Activated CD8-positive, alpha-beta memory T cell treated with anti-CD3 and anti-CD28 coated beads, Interleukin-2, amount 10 ng/mL, durations not matched to agents 7 days and 5 days (primary cell): ENCODE measurements at regions not wholly inside any gene's neighbourhood (a gene's known extent, or its start where the extent isn't known, plus 50 kb on each side); places are given as distances from the start of the nearest gene placed in this dataset.

ENCODE experiments used
- ATAC-seq: fragments of 150-1000 bp; cut with Tn5 transposase; one replicate; pipeline ENCODE4 v1.10.0; 2021; ENCODE audit warnings: moderate library complexity
- CTCF ChIA-PET: fragments of 350-600 bp; sonication (Branson Sonifier 250); formaldehyde crosslinking; loops from one replicate; lab custom pipeline; 2021; ENCODE audit warnings: antibody characterized with exemption; lab: Charles Lee
- DNase-seq: peaks from one replicate; pipeline ENCODE4 v3.0.0-alpha.2; 2020
- H3K27ac Mint-ChIP-seq: one replicate; pipeline ENCODE4 v1.8.0; 2021; ENCODE audit warnings: mild to moderate bottlenecking, mixed read lengths
- H3K27me3 Mint-ChIP-seq: one replicate; pipeline ENCODE4 v1.8.0; 2021; ENCODE audit warnings: mixed read lengths
- H3K36me3 Mint-ChIP-seq: one replicate; pipeline ENCODE4 v1.8.0; 2021; ENCODE audit warnings: mild to moderate bottlenecking, mixed read lengths
- H3K4me1 Mint-ChIP-seq: one replicate; pipeline ENCODE4 v1.8.0; 2021; ENCODE audit warnings: mixed read lengths
- H3K4me3 Mint-ChIP-seq: one replicate; pipeline ENCODE4 v1.8.0; 2021; ENCODE audit warnings: mild to moderate bottlenecking, moderate library complexity, mixed read lengths
- H3K9me3 Mint-ChIP-seq: one replicate; pipeline ENCODE4 v1.8.0; 2022; ENCODE audit warnings: low read depth, mixed read lengths

- peaks cover 25% of the 10 kb centered on the region for H3K27me3 Mint-ChIP-seq
- H3K27ac Mint-ChIP-seq: no peak overlapping the region
- no peaks in the 10 kb centered on the region for H3K9me3 Mint-ChIP-seq
- ATAC-seq (no peak), DNase-seq (no peak)
- no peak overlapping the region for H3K4me3 Mint-ChIP-seq
- CTCF ChIA-PET: no interaction called here
- peaks cover 7% of the 10 kb centered on the region for H3K4me1 Mint-ChIP-seq
- no peaks in the 10 kb centered on the region for H3K36me3 Mint-ChIP-seq
These were observed 63.9 kb upstream of the PLEKHG1 start for GRCh38 chr6:150535818-150536220.

- CTCF ChIA-PET: no interaction called here
- no peak for ATAC-seq
- peaks cover 7% of the 10 kb centered on the region for H3K4me1 Mint-ChIP-seq
- no peaks in the 10 kb centered on the region for H3K9me3 Mint-ChIP-seq
- no peak overlapping the region for H3K27ac Mint-ChIP-seq
- peaks cover 25% of the 10 kb centered on the region for H3K27me3 Mint-ChIP-seq
- H3K4me3 Mint-ChIP-seq: no peak overlapping the region
- H3K36me3 Mint-ChIP-seq: no peaks in the 10 kb centered on the region
- no peak for DNase-seq
These were observed 62.9 kb upstream of the PLEKHG1 start for GRCh38 chr6:150536835-150537234.

GRCh38 chr6:150537491-150537890 is 62.2 kb upstream of the PLEKHG1 start:
- no peak overlapping the region for H3K4me3 Mint-ChIP-seq
- H3K27ac Mint-ChIP-seq: no peak overlapping the region
- CTCF ChIA-PET: no interaction called here
- no peaks in the 10 kb centered on the region for H3K9me3 Mint-ChIP-seq
- H3K36me3 Mint-ChIP-seq: no peaks in the 10 kb centered on the region
- ATAC-seq: no peak
- peaks cover 25% of the 10 kb centered on the region for H3K27me3 Mint-ChIP-seq
- DNase-seq: no peak
- peaks cover 7% of the 10 kb centered on the region for H3K4me1 Mint-ChIP-seq

GRCh38 chr6:150537893-150538292 is 61.8 kb upstream of the PLEKHG1 start:
- Mint-ChIP-seq H3K9me3 (no peaks in the 10 kb centered on the region), H3K4me1 (peaks cover 7% of the 10 kb centered on the region), H3K36me3 (no peaks in the 10 kb centered on the region), H3K4me3 (no peak overlapping the region), H3K27ac (no peak overlapping the region), H3K27me3 (peaks cover 25% of the 10 kb centered on the region)
- ATAC-seq (no peak), DNase-seq (no peak)
- CTCF ChIA-PET: no interaction called here

GRCh38 chr6:150539111-150539510 is 60.6 kb upstream of the PLEKHG1 start:
- H3K36me3 Mint-ChIP-seq: no peaks in the 10 kb centered on the region
- CTCF ChIA-PET: no interaction called here
- H3K4me3 Mint-ChIP-seq: no peak overlapping the region
- ATAC-seq (no peak), DNase-seq (no peak)
- no peaks in the 10 kb centered on the region for H3K9me3 Mint-ChIP-seq
- peaks cover 29% of the 10 kb centered on the region for H3K27me3 Mint-ChIP-seq
- H3K4me1 Mint-ChIP-seq: peaks cover 7% of the 10 kb centered on the region
- no peak overlapping the region for H3K27ac Mint-ChIP-seq

GRCh38 chr6:150539568-150539967 is 60.1 kb upstream of the PLEKHG1 start:
- CTCF ChIA-PET: no interaction called here
- Mint-ChIP-seq H3K4me3 (no peak overlapping the region), H3K27me3 (peaks cover 33% of the 10 kb centered on the region), H3K9me3 (no peaks in the 10 kb centered on the region), H3K27ac (no peak overlapping the region), H3K4me1 (peaks cover 7% of the 10 kb centered on the region), H3K36me3 (no peaks in the 10 kb centered on the region)
- ATAC-seq (no peak), DNase-seq (no peak)

GRCh38 chr6:150541576-150541975 is 58.1 kb upstream of the PLEKHG1 start:
- Mint-ChIP-seq H3K9me3 (no peaks in the 10 kb centered on the region), H3K4me1 (peaks cover 7% of the 10 kb centered on the region), H3K36me3 (no peaks in the 10 kb centered on the region), H3K27me3 (peaks cover 44% of the 10 kb centered on the region), H3K27ac (no peak overlapping the region), H3K4me3 (no peak overlapping the region)
- DNase-seq (no peak), ATAC-seq (no peak)
- CTCF ChIA-PET: no interaction called here

DNA sequence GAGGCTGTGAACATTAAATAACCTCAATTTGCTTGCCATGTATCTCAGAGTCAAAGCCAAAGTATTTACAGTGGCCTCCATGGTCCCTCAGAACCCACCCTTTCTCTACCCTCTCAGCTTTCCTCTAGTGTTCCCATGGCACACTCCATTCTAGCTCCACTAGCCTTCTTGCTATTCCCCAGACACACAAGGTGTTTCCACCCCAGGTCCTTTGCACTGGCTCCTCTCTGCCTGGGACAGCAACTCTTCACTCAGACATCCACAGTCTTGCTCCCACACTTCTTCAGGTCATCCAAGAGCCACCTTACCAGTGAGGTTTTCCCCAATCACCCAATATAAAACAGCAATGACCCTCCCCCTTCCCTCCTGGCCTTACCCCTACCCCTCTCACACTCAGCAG is 56.5 kb upstream of the PLEKHG1 start:
- H3K27me3 Mint-ChIP-seq: peaks cover 52% of the 10 kb centered on the region

GRCh38 chr6:150544793-150545192 is 54.9 kb upstream of the PLEKHG1 start:
- ATAC-seq (no peak), DNase-seq (no peak)
- Mint-ChIP-seq H3K9me3 (no peaks in the 10 kb centered on the region), H3K27ac (no peak overlapping the region), H3K4me3 (no peak overlapping the region), H3K27me3 (peaks cover 38% of the 10 kb centered on the region), H3K36me3 (no peaks in the 10 kb centered on the region), H3K4me1 (peaks cover 3% of the 10 kb centered on the region)
- CTCF ChIA-PET: no interaction called here

More for the DNA sequence above, 56.5 kb upstream of the PLEKHG1 start:
- Mint-ChIP-seq H3K4me1 (peaks cover 7% of the 10 kb centered on the region), H3K9me3 (no peaks in the 10 kb centered on the region), H3K36me3 (no peaks in the 10 kb centered on the region), H3K27ac (no peak overlapping the region), H3K4me3 (no peak overlapping the region)
- DNase-seq: no peak
- CTCF ChIA-PET: no interaction called here
- ATAC-seq: no peak

- CTCF ChIA-PET: no interaction called here
- no peaks in the 10 kb centered on the region for H3K4me1 Mint-ChIP-seq
- no peaks in the 10 kb centered on the region for H3K36me3 Mint-ChIP-seq
- no peak for DNase-seq
- H3K4me3 Mint-ChIP-seq: no peak overlapping the region
- H3K9me3 Mint-ChIP-seq: no peaks in the 10 kb centered on the region
- H3K27me3 Mint-ChIP-seq: peaks cover 37% of the 10 kb centered on the region
- ATAC-seq: no peak
- H3K27ac Mint-ChIP-seq: no peak overlapping the region
These were observed 53.2 kb upstream of the PLEKHG1 start for GRCh38 chr6:150546457-150546856.

DNA sequence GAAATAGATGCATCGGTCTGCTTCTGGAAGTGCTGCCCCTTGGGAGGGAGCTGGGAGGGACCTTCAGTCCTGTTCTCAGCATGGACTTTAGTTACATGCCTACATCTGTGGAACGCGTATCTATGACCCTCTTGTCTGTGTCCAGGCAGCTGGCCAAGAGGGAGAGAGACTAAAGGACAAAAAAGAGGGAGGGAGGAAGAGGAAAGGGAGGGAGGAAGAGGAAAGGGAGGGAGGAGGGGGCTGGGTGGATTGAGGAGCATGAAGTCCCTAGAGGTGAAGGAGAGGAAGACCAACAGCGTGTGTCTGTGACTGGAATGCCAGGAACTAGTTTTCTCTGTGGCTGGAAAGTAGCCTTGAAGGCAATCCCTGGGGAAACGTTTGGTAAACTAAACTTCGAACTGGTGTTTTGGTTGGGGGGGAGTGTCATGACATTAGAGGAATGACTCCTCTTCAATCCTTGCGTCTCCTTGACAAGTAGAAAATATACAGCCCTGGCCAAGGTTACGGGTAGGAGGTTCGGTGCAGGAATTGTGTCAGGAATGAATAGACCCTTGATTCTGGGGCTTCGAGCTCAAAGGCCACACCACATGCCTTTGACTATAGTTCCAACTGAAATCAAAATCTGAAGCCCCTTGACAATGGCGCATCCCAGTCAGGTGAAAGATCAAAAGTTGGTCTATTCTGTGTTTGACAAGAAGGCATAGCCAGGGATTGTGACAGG is 52.0 kb upstream of the PLEKHG1 start:
- Mint-ChIP-seq H3K36me3 (no peaks in the 10 kb centered on the region), H3K27me3 (peaks cover 37% of the 10 kb centered on the region), H3K9me3 (no peaks in the 10 kb centered on the region), H3K4me3 (no peak overlapping the region), H3K4me1 (no peaks in the 10 kb centered on the region), H3K27ac (no peak overlapping the region)
- DNase-seq (no peak), ATAC-seq (no peak)
- CTCF ChIA-PET: no interaction called here

- CTCF ChIA-PET: no interaction called here
- H3K4me1 Mint-ChIP-seq: no peaks in the 10 kb centered on the region
- no peak for ATAC-seq
These were observed 51.4 kb upstream of the PLEKHG1 start for GRCh38 chr6:150548330-150548729.

GRCh38 chr6:150549007-150549406 is 50.7 kb upstream of the PLEKHG1 start:
- ATAC-seq: no peak
- Mint-ChIP-seq H3K27ac (no peak overlapping the region), H3K4me3 (no peak overlapping the region), H3K9me3 (no peaks in the 10 kb centered on the region), H3K27me3 (peaks cover 35% of the 10 kb centered on the region), H3K4me1 (no peaks in the 10 kb centered on the region), H3K36me3 (no peaks in the 10 kb centered on the region)
- DNase-seq: no peak
- CTCF ChIA-PET: no interaction called here

More at GRCh38 chr6:150548330-150548729, 51.4 kb upstream of the PLEKHG1 start:
- Mint-ChIP-seq H3K36me3 (no peaks in the 10 kb centered on the region), H3K27ac (no peak overlapping the region), H3K9me3 (no peaks in the 10 kb centered on the region), H3K4me3 (no peak overlapping the region), H3K27me3 (peaks cover 35% of the 10 kb centered on the region)
- no peak for DNase-seq

- Mint-ChIP-seq H3K4me3 (no peak overlapping the region), H3K27me3 (peaks cover 34% of the 10 kb centered on the region), H3K4me1 (no peaks in the 10 kb centered on the region), H3K27ac (no peak overlapping the region), H3K36me3 (no peaks in the 10 kb centered on the region), H3K9me3 (no peaks in the 10 kb centered on the region)
- ATAC-seq (no peak), DNase-seq (no peak)
- CTCF ChIA-PET: no interaction called here
These were observed 50.0 kb upstream of the PLEKHG1 start for GRCh38 chr6:150549674-150550101.
